Neural cell (in vitro differentiated cells): ENCODE measurements at regions not wholly inside any gene's neighbourhood (a gene's known extent, or its start where the extent isn't known, plus 50 kb on each side); places are given as distances from the start of the nearest gene placed in this dataset.

Experiments
- CTCF ChIP-seq: fragments of 450-650 bp; IDR thresholded peaks from 2 replicates; pipeline ENCODE4 v1.5.1; 2014; ENCODE audit warnings: antibody characterized with exemption, mild to moderate bottlenecking, moderate library complexity; ENCODE audit not compliant: poor library complexity, severe bottlenecking
- EZH2 ChIP-seq: fragments of 200-600, 300-800 bp; shearing (Covaris generic), sonication (generic); IDR thresholded peaks from 2 replicates; pipeline ENCODE4 v1.6.1; 2014; ENCODE audit warnings: antibody characterized with exemption, low read length, borderline replicate concordance, mild to moderate bottlenecking; ENCODE audit not compliant: insufficient read depth, poor library complexity, severe bottlenecking

- TF ChIP-seq CTCF, result no peak
- no peak for TF ChIP-seq EZH2
These were observed 205.1 kb upstream of the SGCD start for GRCh38 chr5:156121882-156122281.
